Stimulated activated memory B cell treated with anti-CD40 and anti-IgM and Interleukin-4, amounts not matched to agents 10 μg/mL and 1 μg/mL and 100 μg/mL, for 72 hours (primary cell): ENCODE measurements at regions not wholly inside any gene's neighbourhood (a gene's known extent, or its start where the extent isn't known, plus 50 kb on each side); places are given as distances from the start of the nearest gene placed in this dataset.

ENCODE experiments used
- ATAC-seq: fragments of 150-1000 bp; cut with Tn5 transposase; 2 replicates; pipeline ENCODE4 v1.10.0; 2021
- H3K27ac Mint-ChIP-seq: one replicate; pipeline ENCODE4 v1.8.0; 2022; ENCODE audit warnings: mild to moderate bottlenecking, mixed read lengths
- H3K27me3 Mint-ChIP-seq: one replicate; pipeline ENCODE4 v1.8.0; 2022; ENCODE audit warnings: mixed read lengths
- H3K36me3 Mint-ChIP-seq: one replicate; pipeline ENCODE4 v1.8.0; 2022; ENCODE audit warnings: mixed read lengths
- H3K4me1 Mint-ChIP-seq: one replicate; pipeline ENCODE4 v1.8.0; 2022; ENCODE audit warnings: mixed read lengths
- H3K4me3 Mint-ChIP-seq: one replicate; pipeline ENCODE4 v1.8.0; 2022; ENCODE audit warnings: mild to moderate bottlenecking, moderate library complexity, mixed read lengths
- H3K9me3 Mint-ChIP-seq: one replicate; pipeline ENCODE4 v1.8.0; 2022; ENCODE audit warnings: mixed read lengths

DNA sequence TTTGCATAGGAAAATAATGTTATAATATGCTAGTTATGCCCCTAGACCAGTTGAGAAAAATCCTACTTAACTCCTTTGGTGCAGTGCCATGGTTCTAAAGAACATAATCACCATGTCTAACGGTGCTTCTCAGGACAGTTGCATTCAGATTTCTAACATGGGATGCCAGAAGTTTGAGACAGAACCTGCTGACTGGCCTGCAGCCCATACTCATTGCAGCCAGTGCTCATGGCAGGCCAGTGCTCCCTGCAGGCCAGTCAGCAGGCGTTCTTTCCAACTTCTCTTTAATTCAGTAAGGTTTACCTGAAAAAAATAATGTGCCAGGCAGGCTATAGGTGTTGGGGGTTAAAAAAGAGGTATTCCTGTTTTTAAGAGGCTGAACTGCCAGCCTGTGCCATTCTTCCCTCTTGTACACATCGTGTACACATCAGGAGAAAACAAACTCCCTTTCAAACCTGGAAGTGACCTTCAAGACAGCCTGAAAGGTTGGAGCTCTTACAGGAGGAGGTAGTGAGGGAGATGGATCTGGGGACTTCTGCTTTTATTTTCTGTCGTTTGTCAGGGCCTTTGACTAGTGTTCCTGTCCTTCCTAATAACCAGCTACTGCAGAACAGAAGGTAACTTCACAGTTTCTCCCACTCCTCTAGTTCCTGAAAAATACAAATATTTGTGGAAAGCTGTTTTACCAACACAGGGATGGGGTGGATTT is 146.0 kb upstream of the MAGI3 start:
- Mint-ChIP-seq H3K9me3 (no peaks in the 10 kb centered on the region), H3K27ac (no peak overlapping the region), H3K4me1 (no peaks in the 10 kb centered on the region), H3K27me3 (no peaks in the 10 kb centered on the region), H3K4me3 (no peak overlapping the region), H3K36me3 (no peaks in the 10 kb centered on the region)
- no peak for ATAC-seq

DNA sequence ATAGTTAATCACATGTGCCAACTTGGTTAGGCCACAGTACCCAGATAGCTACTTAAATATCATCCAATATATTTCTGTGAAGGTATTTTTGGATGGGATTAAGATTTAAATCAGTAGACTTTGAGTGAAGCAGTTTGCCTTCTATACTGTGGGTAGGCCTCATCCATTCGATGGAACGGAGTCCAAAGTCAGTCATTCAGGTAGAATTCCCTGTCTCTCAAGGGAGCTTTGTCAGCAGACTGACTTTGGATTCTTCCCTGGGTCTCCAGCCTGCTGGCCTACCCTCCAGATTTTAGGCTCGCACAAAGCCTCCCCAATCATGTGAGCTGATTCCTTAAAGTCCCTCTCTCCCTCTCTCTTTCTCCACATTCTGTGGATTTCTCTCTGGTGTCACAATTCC is 145.1 kb upstream of the MAGI3 start:
- Mint-ChIP-seq H3K9me3 (no peaks in the 10 kb centered on the region), H3K27me3 (no peaks in the 10 kb centered on the region), H3K36me3 (no peaks in the 10 kb centered on the region), H3K4me1 (no peaks in the 10 kb centered on the region), H3K4me3 (no peak overlapping the region), H3K27ac (no peak overlapping the region)
- no peak for ATAC-seq

DNA sequence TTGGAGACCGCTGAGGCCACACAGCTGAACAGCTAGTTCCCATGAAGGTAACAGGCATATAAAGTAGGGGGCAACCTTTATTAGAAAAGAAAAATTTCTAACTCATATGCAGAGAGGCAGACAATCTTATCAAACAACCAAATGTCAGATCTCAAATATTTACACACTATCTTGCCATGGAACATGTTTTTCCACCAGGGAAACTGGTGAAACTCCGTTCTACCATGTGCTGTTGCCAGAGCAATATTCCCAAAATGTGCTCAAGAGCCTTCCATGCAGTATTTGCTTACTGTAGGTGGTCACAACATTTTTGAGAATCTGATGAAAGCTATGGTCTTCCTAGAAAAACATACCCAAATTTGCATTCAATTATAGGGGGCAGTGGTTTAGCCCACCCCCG is 143.4 kb upstream of the MAGI3 start:
- no peaks in the 10 kb centered on the region for H3K36me3 Mint-ChIP-seq
- no peak overlapping the region for H3K27ac Mint-ChIP-seq
- H3K27me3 Mint-ChIP-seq, result peaks cover 7% of the 10 kb centered on the region
- H3K4me1 Mint-ChIP-seq, result no peaks in the 10 kb centered on the region
- no peaks in the 10 kb centered on the region for H3K9me3 Mint-ChIP-seq
- H3K4me3 Mint-ChIP-seq, result no peak overlapping the region
- no peak for ATAC-seq

DNA sequence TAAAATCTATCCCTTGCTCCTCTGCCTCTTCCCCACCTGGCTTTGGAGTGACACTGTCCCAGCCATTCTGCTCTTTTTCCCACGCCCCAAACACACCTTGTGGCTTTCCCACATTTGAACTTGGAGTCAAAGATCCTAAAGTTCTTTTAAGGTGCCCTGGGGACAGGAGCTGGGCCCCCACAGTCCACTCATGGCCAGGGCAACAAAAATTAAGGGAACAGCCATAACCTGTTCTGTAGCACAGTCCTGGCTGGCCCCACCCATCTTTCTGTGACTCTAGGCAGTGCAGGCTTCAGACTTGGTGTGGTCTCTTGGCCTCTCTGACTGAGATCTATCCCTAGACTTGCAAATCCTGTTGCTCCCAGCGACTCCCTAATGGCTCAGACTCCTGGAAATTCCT is 143.0 kb upstream of the MAGI3 start:
- Mint-ChIP-seq H3K4me3 (no peak overlapping the region), H3K27ac (no peak overlapping the region), H3K4me1 (no peaks in the 10 kb centered on the region), H3K9me3 (no peaks in the 10 kb centered on the region), H3K36me3 (no peaks in the 10 kb centered on the region), H3K27me3 (peaks cover 11% of the 10 kb centered on the region)
- no peak for ATAC-seq

DNA sequence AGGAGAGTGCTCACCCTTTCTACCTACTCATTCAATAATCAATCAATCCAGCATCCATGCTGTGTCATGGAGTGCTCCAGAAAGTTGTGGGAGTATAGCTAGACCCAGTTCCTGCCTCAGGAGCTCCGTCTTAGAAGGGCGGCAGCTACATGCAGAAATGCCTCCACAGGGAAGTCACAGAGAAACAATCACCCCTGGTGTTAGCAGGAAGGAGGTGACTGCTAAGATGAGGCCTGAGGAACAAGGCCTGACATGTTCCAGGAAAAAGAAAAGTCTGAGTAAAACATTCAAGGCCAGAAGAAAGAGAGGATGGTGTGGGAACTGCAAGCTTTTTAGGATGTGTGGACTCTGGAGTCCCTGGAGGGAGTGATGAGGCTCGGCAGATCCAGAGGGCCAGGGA is 142.5 kb upstream of the MAGI3 start:
- no peak overlapping the region for H3K27ac Mint-ChIP-seq
- no peaks in the 10 kb centered on the region for H3K4me1 Mint-ChIP-seq
- H3K27me3 Mint-ChIP-seq, result peaks cover 15% of the 10 kb centered on the region
- no peaks in the 10 kb centered on the region for H3K9me3 Mint-ChIP-seq
- H3K36me3 Mint-ChIP-seq, result no peaks in the 10 kb centered on the region
- ATAC-seq, result no peak
- H3K4me3 Mint-ChIP-seq, result no peak overlapping the region

DNA sequence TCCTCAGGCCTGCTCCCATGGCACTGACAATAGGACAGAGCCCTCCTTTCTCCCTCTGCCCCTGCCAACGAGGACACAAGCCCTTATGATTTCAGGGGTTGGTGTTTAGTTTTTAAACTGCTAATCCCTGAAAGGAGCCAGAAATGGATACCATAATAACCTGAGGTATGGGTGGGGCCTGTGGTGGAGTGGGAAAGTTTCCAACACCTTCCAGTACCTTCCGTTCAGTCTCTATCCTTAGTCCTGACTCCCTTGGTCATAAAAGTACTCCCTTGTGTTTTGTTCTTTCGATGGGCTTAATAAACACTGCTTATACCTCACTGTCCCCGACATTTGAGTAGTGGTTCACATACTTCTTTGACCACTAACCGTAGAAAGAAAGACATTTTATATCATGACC is 141.8 kb upstream of the MAGI3 start:
- H3K4me3 Mint-ChIP-seq, result no peak overlapping the region
- ATAC-seq, result no peak
- H3K27ac Mint-ChIP-seq, result no peak overlapping the region
- peaks cover 15% of the 10 kb centered on the region for H3K27me3 Mint-ChIP-seq
- H3K9me3 Mint-ChIP-seq, result no peaks in the 10 kb centered on the region
- H3K36me3 Mint-ChIP-seq, result no peaks in the 10 kb centered on the region
- no peaks in the 10 kb centered on the region for H3K4me1 Mint-ChIP-seq

DNA sequence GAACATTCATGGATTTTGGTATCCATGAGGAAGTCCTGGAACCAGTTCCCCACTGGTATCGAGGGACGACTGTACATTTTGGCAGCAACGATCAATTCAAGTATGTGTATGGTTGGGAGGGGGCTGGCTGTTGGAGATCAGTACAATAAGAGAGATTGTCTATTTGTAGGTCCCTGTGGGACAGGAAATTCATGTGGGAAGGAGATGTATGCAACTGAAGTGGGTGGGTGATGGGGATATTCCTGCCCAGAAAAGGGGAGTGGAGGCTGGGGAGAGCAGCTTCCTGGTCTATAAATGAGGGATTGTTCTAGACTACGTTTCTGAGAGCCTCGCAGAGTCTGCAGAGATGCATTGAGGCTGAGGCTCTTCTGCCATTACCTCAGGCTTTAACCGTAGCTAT is 140.2 kb upstream of the MAGI3 start:
- H3K9me3 Mint-ChIP-seq, result no peaks in the 10 kb centered on the region
- no peak overlapping the region for H3K27ac Mint-ChIP-seq
- no peak overlapping the region for H3K4me3 Mint-ChIP-seq
- H3K4me1 Mint-ChIP-seq, result no peaks in the 10 kb centered on the region
- ATAC-seq, result no peak
- no peaks in the 10 kb centered on the region for H3K36me3 Mint-ChIP-seq
- H3K27me3 Mint-ChIP-seq, result peaks cover 15% of the 10 kb centered on the region

DNA sequence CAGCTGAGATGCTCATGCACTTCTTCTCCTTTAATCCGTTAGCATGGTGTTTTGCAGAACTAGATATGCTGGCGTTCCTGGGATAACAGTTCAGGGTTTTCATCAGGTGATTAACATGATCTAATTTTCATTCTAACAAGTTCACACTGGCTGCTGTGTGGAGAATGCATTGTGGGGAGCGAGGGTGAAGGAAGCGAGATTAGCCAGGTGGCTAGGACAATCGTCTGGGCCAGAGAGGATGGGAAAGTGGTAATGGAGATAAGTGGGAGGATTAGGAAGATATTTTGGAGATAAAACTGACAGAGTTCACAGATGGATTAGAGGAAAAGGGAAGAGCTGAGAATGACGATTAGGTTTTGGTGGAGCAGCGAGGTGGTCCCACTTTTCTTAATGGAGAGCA is 138.1 kb upstream of the MAGI3 start:
- Mint-ChIP-seq H3K36me3 (no peaks in the 10 kb centered on the region), H3K27me3 (peaks cover 15% of the 10 kb centered on the region), H3K27ac (no peak overlapping the region), H3K9me3 (no peaks in the 10 kb centered on the region), H3K4me3 (no peak overlapping the region), H3K4me1 (no peaks in the 10 kb centered on the region)
- ATAC-seq, result no peak

- ATAC-seq, result no peak
- Mint-ChIP-seq H3K36me3 (no peaks in the 10 kb centered on the region), H3K4me1 (no peaks in the 10 kb centered on the region), H3K27ac (no peak overlapping the region), H3K9me3 (no peaks in the 10 kb centered on the region), H3K4me3 (no peak overlapping the region), H3K27me3 (peaks cover 15% of the 10 kb centered on the region)
These were observed 137.1 kb upstream of the MAGI3 start for GRCh38 chr1:113253187-113253586.

GRCh38 chr1:113253590-113253989 is 136.7 kb upstream of the MAGI3 start:
- Mint-ChIP-seq H3K4me1 (no peaks in the 10 kb centered on the region), H3K27ac (no peak overlapping the region), H3K9me3 (no peaks in the 10 kb centered on the region), H3K36me3 (no peaks in the 10 kb centered on the region), H3K4me3 (no peak overlapping the region), H3K27me3 (peaks cover 15% of the 10 kb centered on the region)
- ATAC-seq, result no peak

GRCh38 chr1:113255038-113255719 is 135.1 kb upstream of the MAGI3 start:
- Mint-ChIP-seq H3K9me3 (no peaks in the 10 kb centered on the region), H3K27me3 (peaks cover 19% of the 10 kb centered on the region)

DNA sequence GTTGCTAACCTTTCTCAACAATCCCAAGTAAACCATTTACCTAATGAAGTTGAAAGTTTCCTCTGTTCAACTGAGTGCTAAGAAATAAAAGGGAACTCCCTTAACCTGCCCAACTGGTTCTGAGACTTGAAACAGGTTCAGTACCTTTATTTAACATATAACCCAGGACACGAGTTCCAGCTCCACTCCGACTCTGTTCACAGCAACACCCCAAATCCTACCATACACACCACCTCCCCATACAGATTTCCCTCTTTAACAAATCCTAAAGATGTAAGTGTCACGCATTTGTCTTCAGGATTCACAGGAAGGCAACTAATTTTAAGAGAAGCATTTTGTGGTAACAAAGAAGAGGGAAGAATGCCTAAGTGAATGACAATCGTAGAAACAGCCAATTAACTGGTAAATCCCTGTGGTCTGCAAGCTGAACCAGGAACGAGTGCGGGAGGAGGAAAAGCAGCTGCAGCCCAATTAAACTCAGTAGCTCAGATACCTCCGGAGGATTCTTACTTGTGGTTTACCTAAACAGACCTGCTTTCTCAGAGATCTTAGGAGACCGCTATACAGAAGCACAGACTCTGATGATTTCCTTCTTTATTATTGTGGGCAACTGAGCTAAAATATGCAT is 134.5 kb upstream of the MAGI3 start:
- Mint-ChIP-seq H3K27me3 (peaks cover 26% of the 10 kb centered on the region), H3K36me3 (no peaks in the 10 kb centered on the region), H3K27ac (no peak overlapping the region), H3K4me3 (no peak overlapping the region), H3K9me3 (no peaks in the 10 kb centered on the region), H3K4me1 (no peaks in the 10 kb centered on the region)
- no peak for ATAC-seq

More at GRCh38 chr1:113255038-113255719, 135.1 kb upstream of the MAGI3 start:
- H3K27ac Mint-ChIP-seq, result no peak overlapping the region
- no peaks in the 10 kb centered on the region for H3K4me1 Mint-ChIP-seq
- no peak for ATAC-seq
- no peak overlapping the region for H3K4me3 Mint-ChIP-seq
- H3K36me3 Mint-ChIP-seq, result no peaks in the 10 kb centered on the region

DNA sequence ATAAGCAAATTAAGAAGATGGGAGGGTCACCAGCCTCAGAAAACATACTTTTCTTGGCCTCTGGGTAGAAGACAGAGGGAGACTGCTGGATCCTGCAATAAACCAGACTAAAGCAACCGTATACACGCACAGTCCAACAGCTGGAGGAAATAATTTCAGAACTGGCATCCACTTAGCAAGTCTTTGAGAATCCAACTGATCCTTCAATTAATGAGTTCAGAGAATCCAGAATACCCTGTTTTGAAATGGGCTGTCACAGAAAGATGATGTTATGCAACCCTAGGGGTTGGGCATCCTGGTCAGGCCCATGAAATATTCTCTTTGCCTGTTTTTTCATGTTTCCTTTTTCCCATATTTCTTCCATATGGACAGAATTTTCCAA is 134.0 kb upstream of the MAGI3 start:
- Mint-ChIP-seq H3K36me3 (no peaks in the 10 kb centered on the region), H3K4me1 (no peaks in the 10 kb centered on the region), H3K4me3 (no peak overlapping the region), H3K9me3 (no peaks in the 10 kb centered on the region), H3K27ac (no peak overlapping the region), H3K27me3 (peaks cover 27% of the 10 kb centered on the region)
- no peak for ATAC-seq

- Mint-ChIP-seq H3K4me3 (no peak overlapping the region), H3K27ac (no peak overlapping the region), H3K27me3 (peaks cover 23% of the 10 kb centered on the region), H3K4me1 (no peaks in the 10 kb centered on the region), H3K36me3 (no peaks in the 10 kb centered on the region), H3K9me3 (no peaks in the 10 kb centered on the region)
- ATAC-seq, result no peak
These were observed 130.3 kb upstream of the MAGI3 start for GRCh38 chr1:113259988-113260387.

DNA sequence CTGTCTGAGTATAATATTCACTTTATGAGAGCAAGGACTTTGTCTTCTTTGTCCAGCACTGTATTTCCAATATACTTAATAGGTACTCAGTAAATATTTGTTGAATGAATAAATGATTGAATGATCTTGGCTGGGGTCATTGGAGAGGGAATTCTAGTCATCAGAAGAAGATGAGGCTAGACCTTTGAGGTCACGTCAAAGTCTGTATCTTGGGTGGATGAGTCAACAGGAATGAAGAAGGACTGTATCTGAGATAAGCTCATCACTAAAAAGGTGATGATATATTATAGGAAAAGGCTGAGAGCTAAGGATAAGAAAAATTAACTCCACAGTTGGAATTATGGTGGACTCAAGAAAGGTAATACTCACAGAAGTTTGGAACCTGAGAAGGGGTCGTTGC is 125.1 kb upstream of the MAGI3 start:
- Mint-ChIP-seq H3K27me3 (peaks cover 18% of the 10 kb centered on the region), H3K9me3 (no peaks in the 10 kb centered on the region), H3K4me1 (no peaks in the 10 kb centered on the region), H3K27ac (no peak overlapping the region), H3K4me3 (no peak overlapping the region), H3K36me3 (no peaks in the 10 kb centered on the region)
- no peak for ATAC-seq

GRCh38 chr1:113266788-113267187 is 123.5 kb upstream of the MAGI3 start:
- Mint-ChIP-seq H3K4me1 (no peaks in the 10 kb centered on the region), H3K36me3 (no peaks in the 10 kb centered on the region), H3K27ac (no peak overlapping the region), H3K4me3 (no peak overlapping the region), H3K9me3 (no peaks in the 10 kb centered on the region), H3K27me3 (peaks cover 10% of the 10 kb centered on the region)
- no peak for ATAC-seq
